ENCODE measurements at regions not wholly inside any gene's neighbourhood (a gene's known extent, or its start where the extent isn't known, plus 50 kb on each side); places are given as distances from the start of the nearest gene placed in this dataset.
"Not testable (repeated sequence)": the region's sequence is repeated elsewhere in the genome, so short reads cannot be mapped to it uniquely, and the experiment has no call there.

- intact Hi-C loops (cut with DNase I), result no loop called here
- DNase-seq (no peak), ATAC-seq (peak in 1 of 4 donors; percentile 64)
- Histone ChIP-seq H3K36me3 (no peaks in the 10 kb centered on the region), H3K27ac (peak overlapping the region in 10 of 12 donors; percentile 5 to 55 (median 32)), H3K9me3 (peaks cover 0 to 19% (median 3%) of the 10 kb centered on the region in 12 donors), H3K4me1 (peaks cover 0 to 2% (median 0%) of the 10 kb centered on the region in 12 donors), H3K27me3 (no peaks in the 10 kb centered on the region), H3K4me3 (peak overlapping the region in 6 of 12 donors; percentile 1 to 39 (median 8))
- WGBS, 4 donors, result 63 to 68% (median 64%) methylated on average over 8 of the region's 8 CpGs
- TF ChIP-seq CTCF (IDR thresholded peaks at IDR 0.05), result no peak
- TF ChIP-seq POLR2A (IDR thresholded peaks at IDR 0.05), result no peak
Observed at GRCh38 chr21:16117851-16118590, 388.2 kb downstream of the USP25 start.

- Histone ChIP-seq H3K27ac (peak overlapping the region in 1 of 12 donors; percentile 0), H3K4me1 (no peaks in the 10 kb centered on the region), H3K27me3 (no peaks in the 10 kb centered on the region), H3K36me3 (no peaks in the 10 kb centered on the region), H3K4me3 (peak overlapping the region in 4 of 12 donors; percentile 5 to 34 (median 15)), H3K9me3 (peaks cover 0 to 28% (median 2%) of the 10 kb centered on the region in 12 donors)
- ATAC-seq (no peak), DNase-seq (no peak)
- intact Hi-C loops (cut with DNase I), result no loop called here
- no peak for TF ChIP-seq POLR2A (IDR thresholded peaks at IDR 0.05)
- WGBS, 4 donors, result 79 to 85% (median 81%) methylated on average over 5 of the region's 5 CpGs
Observed at GRCh38 chr21:16124378-16125138, 394.8 kb downstream of the USP25 start.

GRCh38 chr21:16125274-16125673 lies 395.5 kb downstream of the USP25 start:
- no peak for TF ChIP-seq CTCF (IDR thresholded peaks at IDR 0.05)
- H3K27me3 ChIP-seq, result no peaks in the 10 kb centered on the region
- H3K36me3 ChIP-seq, result no peaks in the 10 kb centered on the region
- H3K27ac ChIP-seq, result no peak overlapping the region
- no peak for ATAC-seq
- H3K9me3 ChIP-seq, result peaks cover 0 to 35% (median 4%) of the 10 kb centered on the region in 12 donors
- no peaks in the 10 kb centered on the region for H3K4me1 ChIP-seq
- intact Hi-C loops (cut with DNase I), result no loop called here
- peak overlapping the region in 5 of 12 donors; percentile 5 to 34 (median 11) for H3K4me3 ChIP-seq
- no peak for DNase-seq
- 73 to 84% (median 77%) methylated on average over 6 of the region's 6 CpGs for WGBS, 4 donors

- H3K27ac ChIP-seq; H3K27me3 ChIP-seq; H3K4me1 ChIP-seq; DNase-seq; H3K4me3 ChIP-seq; H3K36me3 ChIP-seq; ATAC-seq; intact Hi-C loops (cut with DNase I): not testable (repeated sequence)
- H3K9me3 ChIP-seq, result peaks cover 0 to 23% (median 3%) of the 10 kb centered on the region in 12 donors
- 83 to 99% (median 85%) methylated on average over 7 to 8 of the region's 8 CpGs for WGBS, 4 donors
Observed at GRCh38 chr21:16132453-16132852, 402.7 kb downstream of the USP25 start.

- ATAC-seq (no peak), DNase-seq (no peak)
- Histone ChIP-seq H3K9me3 (peaks cover 0 to 20% (median 3%) of the 10 kb centered on the region in 12 donors), H3K27me3 (no peaks in the 10 kb centered on the region), H3K4me3 (no peak overlapping the region), H3K27ac (no peak overlapping the region), H3K4me1 (no peaks in the 10 kb centered on the region), H3K36me3 (no peaks in the 10 kb centered on the region)
- WGBS, 4 donors, result 88 to 92% (median 89%) methylated on average over 9 to 11 of the region's 11 CpGs
- no peak for TF ChIP-seq CTCF (IDR thresholded peaks at IDR 0.05)
- no peak for TF ChIP-seq POLR2A (IDR thresholded peaks at IDR 0.05)
- intact Hi-C loops (cut with DNase I), result no loop called here
Observed at GRCh38 chr21:16133248-16133647, 403.5 kb downstream of the USP25 start.

Data from heart left ventricle (tissue), 16 donors.